Activated naive CD4-positive, alpha-beta T cell (primary cell): ENCODE measurements at regions not wholly inside any gene's neighbourhood (a gene's known extent, or its start where the extent isn't known, plus 50 kb on each side); places are given as distances from the start of the nearest gene placed in this dataset.
"Not testable (repeated sequence)": the region's sequence is repeated elsewhere in the genome, so short reads cannot be mapped to it uniquely, and the experiment has no call there.

Experiments used
- DNase-seq, 4 experiments: peaks; one replicate each; lab custom pipeline; 2025; lab: John Stamatoyannopoulos, UW

GRCh38 chr10:3375505-3375904 lies 202.9 kb upstream of the PITRM1 start:
- no peak for DNase-seq

DNA sequence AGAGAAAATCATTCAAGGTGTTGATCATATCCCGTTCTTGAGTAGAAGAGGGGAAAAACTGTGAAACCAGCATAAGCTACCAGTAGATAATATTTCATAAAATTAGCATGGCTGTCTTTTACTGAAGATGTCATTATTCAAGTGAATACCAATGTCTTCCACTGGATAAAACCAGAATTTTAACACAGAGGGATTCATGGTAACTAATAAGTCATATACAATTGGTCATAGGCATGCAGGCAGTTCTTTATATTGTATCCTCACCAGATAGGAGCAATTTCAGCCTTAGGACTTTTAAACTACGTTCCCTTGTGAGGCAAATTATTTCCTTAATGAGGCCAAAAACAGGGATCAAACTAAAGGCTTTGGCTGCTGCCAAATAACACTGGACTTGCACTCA lies 202.3 kb upstream of the PITRM1 start:
- DNase-seq = no peak

DNA sequence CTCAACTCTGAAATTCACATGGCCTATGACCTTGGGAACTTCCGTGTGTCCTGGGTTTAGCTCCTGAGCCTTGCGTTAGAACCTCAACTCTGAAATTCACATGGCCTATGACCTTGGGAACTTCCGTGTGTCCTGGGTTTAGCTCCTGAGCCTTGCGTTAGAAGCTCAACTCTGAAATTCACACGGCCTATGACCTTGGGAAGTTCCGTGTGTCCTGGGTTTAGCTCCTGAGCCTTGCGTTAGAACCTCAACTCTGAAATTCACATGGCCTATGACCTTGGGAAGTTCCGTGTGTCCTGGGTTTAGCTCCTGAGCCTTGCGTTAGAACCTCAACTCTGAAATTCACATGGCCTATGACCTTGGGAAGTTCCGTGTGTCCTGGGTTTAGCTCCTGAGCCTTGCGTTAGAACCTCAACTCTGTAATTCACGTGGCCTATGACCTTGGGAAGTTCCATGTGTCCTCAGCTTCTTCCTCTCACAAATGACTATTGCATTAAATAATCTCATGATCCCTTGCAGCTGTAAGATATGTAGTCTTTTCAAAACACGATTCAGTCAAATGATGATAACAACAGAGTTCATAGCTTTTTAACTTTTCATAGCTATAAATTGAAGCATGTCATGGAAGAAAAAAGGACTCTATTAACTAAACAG lies 200.9 kb upstream of the PITRM1 start:
- DNase-seq = not testable (repeated sequence)

DNA sequence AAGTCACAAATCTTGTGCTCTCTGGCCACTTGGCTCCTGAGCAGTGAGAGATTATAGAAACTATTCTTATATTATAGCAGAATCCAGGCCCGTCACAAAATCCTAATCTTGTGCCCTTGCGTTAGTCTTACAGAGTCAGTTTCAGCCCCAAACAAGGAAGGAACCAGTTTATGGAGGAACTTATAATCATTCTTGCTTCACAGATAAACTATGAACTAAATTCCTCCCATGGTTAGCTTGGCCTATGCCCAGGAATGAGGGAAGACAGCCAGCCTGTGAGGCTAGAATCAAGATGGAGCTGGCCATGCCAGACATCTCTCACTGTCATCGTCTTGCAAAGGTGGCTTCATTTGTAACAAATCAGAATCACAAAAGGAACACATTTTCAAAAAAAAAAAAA lies 199.7 kb upstream of the PITRM1 start:
- no peak for DNase-seq

DNA sequence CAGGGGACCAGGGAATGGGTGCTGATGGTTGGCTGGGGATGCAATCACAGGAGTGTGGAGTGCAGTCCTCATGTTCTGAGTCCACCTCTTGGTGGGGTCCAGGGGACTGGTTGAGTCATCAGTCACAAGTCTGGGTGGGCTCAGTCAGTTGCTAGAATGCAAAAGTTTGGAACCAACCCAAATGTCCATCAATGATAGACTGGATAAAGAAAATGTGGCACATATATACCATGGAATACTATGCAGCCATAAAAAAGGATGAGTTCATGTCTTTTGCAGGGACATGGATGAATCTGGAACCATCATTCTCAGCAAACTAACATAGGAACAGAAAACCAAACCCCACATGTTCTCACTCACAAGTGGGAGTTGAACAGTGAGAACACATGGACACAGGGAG lies 199.0 kb upstream of the PITRM1 start:
- not testable (repeated sequence) for DNase-seq

DNA sequence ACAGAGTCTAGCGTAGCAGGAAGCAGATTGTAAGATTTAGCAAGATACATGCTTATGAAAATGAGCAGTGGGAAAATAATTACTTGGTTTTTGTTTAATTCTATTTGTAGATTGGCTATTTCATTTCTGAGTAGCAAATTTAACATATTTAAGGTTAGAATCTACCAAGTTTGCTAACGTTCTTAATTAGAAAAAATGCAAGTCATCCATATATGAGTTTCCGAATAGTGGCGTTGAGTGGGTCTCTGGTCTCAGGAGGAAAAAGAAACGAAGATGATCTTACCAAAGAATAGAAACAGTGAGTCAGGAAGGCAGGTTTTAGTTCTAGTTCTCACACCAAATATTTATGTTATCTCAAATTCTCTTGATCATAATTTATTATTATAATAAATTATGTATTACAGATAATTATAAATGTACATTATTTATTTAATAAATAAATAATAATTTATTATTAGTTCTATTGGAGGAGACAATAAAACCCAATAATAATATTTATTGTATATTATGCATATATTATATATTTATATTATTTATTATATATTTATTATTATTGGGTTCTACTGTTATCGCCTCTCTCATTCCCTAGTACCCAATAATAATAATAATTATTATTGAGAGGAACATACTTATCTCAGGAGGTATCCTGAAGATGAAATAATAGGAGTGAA lies 194.3 kb upstream of the PITRM1 start:
- DNase-seq = no peak

DNA sequence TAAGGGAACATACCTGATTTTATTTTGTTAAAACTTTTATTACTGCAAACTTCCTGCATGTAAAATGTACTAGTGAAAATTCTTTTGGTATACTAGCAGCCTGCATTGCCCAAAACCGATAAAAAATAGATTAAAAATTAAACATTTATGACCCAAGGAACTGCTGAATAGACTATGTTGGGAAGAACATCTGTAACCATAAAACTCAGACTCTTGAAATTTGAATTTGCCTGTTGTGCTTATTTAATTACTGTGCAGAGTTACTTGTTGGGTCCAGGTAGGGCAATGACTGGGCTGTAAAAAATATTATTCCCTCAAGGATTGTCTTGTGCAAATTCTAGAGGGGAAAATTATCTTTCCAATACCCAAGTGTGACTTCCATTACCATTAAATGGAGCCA lies 193.5 kb upstream of the PITRM1 start:
- DNase-seq = no peak

DNA sequence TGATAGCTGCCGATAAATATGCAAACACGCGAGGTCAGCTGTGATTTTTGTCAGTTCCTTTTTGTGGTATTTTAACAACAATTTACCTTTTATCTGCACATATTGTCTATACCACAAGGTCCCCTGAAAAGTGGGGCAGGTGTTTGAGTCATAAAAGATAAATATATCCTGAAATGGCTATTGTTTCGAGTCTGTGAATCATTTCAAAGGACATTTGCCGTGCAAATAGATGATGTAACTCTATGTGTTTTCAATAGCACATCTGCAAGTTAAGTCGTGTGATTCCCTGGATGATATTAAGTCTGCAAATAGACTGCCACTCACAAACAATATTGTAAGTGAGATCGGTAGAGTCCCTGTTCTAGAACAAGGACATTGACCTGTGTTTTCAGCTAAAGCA lies 193.0 kb upstream of the PITRM1 start:
- no peak for DNase-seq

- no peak for DNase-seq
Measured at GRCh38 chr10:3364768-3365480, 192.3 kb upstream of the PITRM1 start.

DNA sequence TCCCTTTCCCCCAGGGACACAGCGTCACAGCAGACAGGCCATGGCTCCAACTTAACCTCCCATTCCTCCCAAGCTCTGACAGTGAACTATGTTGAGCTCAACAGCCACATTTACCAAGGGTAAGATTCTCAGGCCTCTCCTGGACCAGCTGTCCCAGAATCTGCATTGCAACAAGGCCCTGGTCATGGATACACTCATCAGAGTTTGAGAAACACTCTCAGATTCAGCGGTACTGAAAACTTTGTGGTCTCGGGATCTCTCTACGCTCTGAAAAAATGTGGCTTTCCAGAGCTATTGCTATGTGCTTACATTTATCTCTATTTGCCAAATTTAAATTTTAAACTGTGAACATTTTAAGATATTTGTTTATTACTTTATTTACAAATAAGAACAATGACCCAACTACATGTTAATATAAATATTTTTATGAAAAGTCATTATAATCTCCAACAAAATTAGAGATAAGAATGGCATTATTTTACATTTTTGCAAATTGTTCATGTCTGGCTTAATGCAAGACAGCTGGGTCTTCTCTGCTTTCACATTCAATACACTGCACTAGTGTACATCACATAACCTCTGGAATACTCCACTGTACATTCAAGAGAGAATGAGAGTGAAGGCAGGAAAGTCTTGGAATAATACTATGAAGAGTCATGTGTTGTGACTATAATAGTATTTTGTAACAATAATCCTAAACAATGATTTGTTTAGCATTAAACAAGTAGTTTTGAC lies 190.9 kb upstream of the PITRM1 start:
- no peak for DNase-seq

- DNase-seq = no peak
Measured at GRCh38 chr10:3362394-3362793, 189.8 kb upstream of the PITRM1 start.

DNA sequence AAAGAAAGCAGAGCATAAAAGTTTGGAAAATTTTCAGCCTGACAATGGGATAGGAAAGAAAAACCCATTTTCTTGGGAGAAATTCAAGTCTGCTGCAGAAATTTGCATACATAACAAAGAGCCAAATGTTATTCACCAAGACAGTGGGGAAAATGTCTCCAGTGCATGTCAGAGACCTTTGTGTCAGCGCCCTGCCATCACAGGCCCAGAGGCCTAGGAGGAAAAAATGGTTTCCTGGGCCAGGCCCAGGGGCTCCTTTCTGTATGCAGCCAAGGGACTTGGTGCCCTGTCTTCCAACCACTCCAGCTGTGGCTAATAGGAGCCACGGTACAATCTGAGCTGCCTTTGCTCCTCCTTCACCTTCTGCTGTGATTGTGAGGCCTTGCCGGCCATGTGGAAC lies 189.1 kb upstream of the PITRM1 start:
- no peak for DNase-seq

- no peak for DNase-seq
Measured at GRCh38 chr10:3357737-3358136, 185.2 kb upstream of the PITRM1 start.

GRCh38 chr10:3355536-3355935 lies 183.0 kb upstream of the PITRM1 start:
- DNase-seq = no peak

DNA sequence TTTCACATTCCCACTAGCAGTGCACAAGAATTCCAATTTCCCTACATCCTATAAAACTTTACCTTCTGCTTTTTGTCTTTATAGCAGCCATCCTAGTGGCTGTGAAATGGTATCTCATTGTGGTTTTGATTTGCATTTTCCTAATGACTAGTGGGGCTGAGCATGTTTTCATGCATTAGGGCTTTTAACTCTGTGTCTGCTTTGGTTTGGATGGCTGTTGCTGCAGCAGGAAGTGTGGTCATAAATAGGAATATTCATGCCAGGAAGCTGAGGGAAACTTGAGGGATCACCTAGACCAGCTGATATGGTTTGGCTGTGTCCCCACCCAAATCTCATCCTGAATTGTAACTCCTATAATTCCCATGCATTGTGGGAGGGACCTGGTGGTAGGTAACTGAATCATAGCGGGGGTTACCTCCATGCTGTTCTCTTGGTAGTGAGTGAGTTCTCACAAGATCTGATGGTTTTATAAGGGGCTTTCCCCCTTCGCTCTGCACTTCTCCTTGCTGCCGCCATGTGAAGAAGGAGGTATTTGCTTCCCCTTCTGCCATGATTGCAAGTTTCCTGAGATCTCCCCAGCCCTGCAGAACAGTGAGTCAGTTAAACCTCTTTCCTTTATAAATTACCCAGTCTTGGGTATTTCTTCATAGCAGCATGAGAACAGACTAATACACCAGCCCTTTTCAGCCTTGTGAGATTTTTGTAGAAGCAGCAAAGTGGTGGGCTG lies 181.8 kb upstream of the PITRM1 start:
- DNase-seq = no peak

GRCh38 chr10:3353235-3353634 lies 180.7 kb upstream of the PITRM1 start:
- no peak for DNase-seq

GRCh38 chr10:3350617-3351258 lies 178.2 kb upstream of the PITRM1 start:
- DNase-seq = no peak

DNA sequence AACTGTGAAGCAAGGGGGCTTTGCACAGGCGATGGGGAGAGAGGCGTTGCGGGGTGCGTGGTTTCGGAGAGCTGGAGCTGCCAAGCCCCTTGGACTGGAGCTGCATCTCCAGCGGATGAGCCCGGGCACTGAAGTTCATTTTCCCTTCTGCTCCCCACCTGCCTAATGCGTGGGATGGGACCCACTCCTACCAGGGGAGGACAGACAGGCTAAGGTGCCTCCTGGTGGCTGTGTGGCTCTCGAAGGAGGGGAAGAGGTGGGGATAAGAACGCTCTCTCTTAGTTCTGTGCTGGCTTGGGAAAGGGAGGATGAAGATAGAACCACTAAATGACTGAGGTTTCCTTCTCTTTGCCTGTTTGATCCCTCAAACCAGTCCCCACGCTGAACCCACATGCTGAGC lies 177.6 kb upstream of the PITRM1 start:
- no peak for DNase-seq

GRCh38 chr10:3348564-3348963 lies 176.0 kb upstream of the PITRM1 start:
- no peak for DNase-seq

GRCh38 chr10:3347413-3348182 lies 175.0 kb upstream of the PITRM1 start:
- no peak for DNase-seq

GRCh38 chr10:3346851-3347250 lies 174.3 kb upstream of the PITRM1 start:
- no peak for DNase-seq
